ENCODE measurements at regions not wholly inside any gene's neighbourhood (a gene's known extent, or its start where the extent isn't known, plus 50 kb on each side); places are given as distances from the start of the nearest gene placed in this dataset.
"Not testable (repeated sequence)": the region's sequence is repeated elsewhere in the genome, so short reads cannot be mapped to it uniquely, and the experiment has no call there.

DNA sequence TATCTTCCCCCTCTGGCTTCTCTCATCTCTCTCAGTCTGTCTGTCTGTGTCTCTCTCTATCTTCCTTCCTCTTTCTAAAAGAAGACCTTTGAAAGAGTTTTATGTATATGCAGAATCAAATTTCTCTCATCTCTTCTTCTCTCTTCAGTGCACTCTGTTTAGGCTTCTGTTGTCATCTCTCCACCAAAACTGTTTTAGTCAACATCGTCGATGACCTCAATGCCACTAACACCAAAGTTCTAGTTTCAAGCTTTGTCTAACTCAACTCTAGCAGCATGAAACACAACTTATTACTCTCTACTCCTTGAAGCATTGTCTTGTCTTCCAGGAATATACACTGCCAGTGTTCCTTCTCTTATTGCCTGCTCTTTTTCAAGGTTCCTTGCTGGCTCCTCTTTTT lies 163.9 kb downstream of the POTEC start:
- TF ChIP-seq CTCF (IDR thresholded peaks at IDR 0.05; ENCODE audit: extremely low read depth in 1 of 2, insufficient read depth in 1 of 2, low read depth in 1 of 2, low read length in 2 of 2); POLR2AphosphoS5 (IDR thresholded peaks at IDR 0.05; ENCODE audit: insufficient read depth, low read depth, low read length); EZH2 (IDR thresholded peaks at IDR 0.05; ENCODE audit: borderline replicate concordance, low read depth, low read length, severe bottlenecking); POLR2A (IDR thresholded peaks at IDR 0.05; ENCODE audit: low read depth, low read length); FOS (IDR thresholded peaks at IDR 0.05; ENCODE audit: borderline replicate concordance, insufficient read depth, low read length); JUN (IDR thresholded peaks at IDR 0.05; ENCODE audit: borderline replicate concordance, insufficient read depth, insufficient read length, low read depth); MAX (IDR thresholded peaks at IDR 0.05; ENCODE audit: insufficient read depth, insufficient read length); MYC (IDR thresholded peaks at IDR 0.05; ENCODE audit: low read depth, low read length); GATA2 (IDR thresholded peaks at IDR 0.05; ENCODE audit: insufficient read depth, insufficient read length, low read depth, low read length): not testable (repeated sequence)

All from endothelial cell of umbilical vein (primary cell).